DND-41 (cell line): ENCODE measurements at regions not wholly inside any gene's neighbourhood (a gene's known extent, or its start where the extent isn't known, plus 50 kb on each side); places are given as distances from the start of the nearest gene placed in this dataset.

Experiments used
- ATAC-seq: fragments of 200-7000 bp; cut with Tn5 transposase; 3 replicates; pipeline ENCODE4 v1.9.1; 2021; ENCODE audit warnings: low read depth; ENCODE audit not compliant: insufficient read depth
- DNase-seq: peaks from one replicate; pipeline ENCODE4 v3.0.0-alpha.2; 2020
- H2AFZ ChIP-seq: 2 replicates; pipeline ENCODE4 v1.6.0; 2012; ENCODE audit warnings: low read depth, low read length
- H3K27ac ChIP-seq: 2 replicates; pipeline ENCODE4 v1.5.1; 2012; ENCODE audit warnings: low read length, inconsistent platforms
- H3K27me3 ChIP-seq: fragments of 200-600 bp; sonication (generic); 2 replicates; pipeline ENCODE4 v1.6.0; 2012; ENCODE audit warnings: low read length, mild to moderate bottlenecking, inconsistent platforms; ENCODE audit not compliant: insufficient read depth, poor library complexity
- H3K36me3 ChIP-seq: 2 replicates; pipeline ENCODE4 v1.5.1; 2012; ENCODE audit warnings: low read length, inconsistent platforms; ENCODE audit not compliant: insufficient read depth
- H3K4me1 ChIP-seq: 2 replicates; pipeline ENCODE4 v1.5.1; 2012; ENCODE audit warnings: mild to moderate bottlenecking, low read length; ENCODE audit not compliant: insufficient read depth
- H3K4me2 ChIP-seq: 2 replicates; pipeline ENCODE4 v1.6.0; 2012; ENCODE audit warnings: mild to moderate bottlenecking, moderate library complexity, low read length, inconsistent platforms; ENCODE audit not compliant: insufficient read depth
- H3K4me3 ChIP-seq, 2 experiments: fragments of 200-600 bp in 1 of 2; shearing (Covaris generic) in 1 of 2; 2 replicates each; pipeline ENCODE4 v1.5.1; 2012 to 2016; ENCODE audit warnings: inconsistent platforms in 2 of 2, low read length in 2 of 2, mild to moderate bottlenecking in 2 of 2, low read depth in 1 of 2, moderate library complexity in 1 of 2
- H3K79me2 ChIP-seq: 2 replicates; pipeline ENCODE4 v1.6.0; 2012; ENCODE audit warnings: low read length, inconsistent platforms; ENCODE audit not compliant: insufficient read depth
- H3K9ac ChIP-seq: 2 replicates; pipeline ENCODE4 v1.6.0; 2012; ENCODE audit warnings: low read depth, mild to moderate bottlenecking, inconsistent platforms, low read length, moderate library complexity
- H3K9me3 ChIP-seq: 2 replicates; pipeline ENCODE4 v1.5.1; 2012; ENCODE audit warnings: low read length, moderate library complexity, mild to moderate bottlenecking, inconsistent platforms; ENCODE audit not compliant: insufficient read depth, severe bottlenecking
- H4K20me1 ChIP-seq: 2 replicates; pipeline ENCODE4 v1.6.0; 2012; ENCODE audit warnings: low read length; ENCODE audit not compliant: insufficient read depth
- EZH2 ChIP-seq: IDR thresholded peaks from 3 replicates; pipeline ENCODE4 v1.6.1; 2012; ENCODE audit warnings: borderline replicate concordance, low read depth, mild to moderate bottlenecking, moderate library complexity, low read length, inconsistent platforms; ENCODE audit not compliant: severe bottlenecking
- TF ChIP-seq, protein P1 (sequence below): IDR thresholded peaks from 2 replicates; pipeline ENCODE4 v1.5.1; 2012; ENCODE audit warnings: borderline replicate concordance, low read length, moderate library complexity, mild to moderate bottlenecking; ENCODE audit not compliant: poor library complexity, severe bottlenecking; ENCODE audit errors: extremely low read depth

DNA sequence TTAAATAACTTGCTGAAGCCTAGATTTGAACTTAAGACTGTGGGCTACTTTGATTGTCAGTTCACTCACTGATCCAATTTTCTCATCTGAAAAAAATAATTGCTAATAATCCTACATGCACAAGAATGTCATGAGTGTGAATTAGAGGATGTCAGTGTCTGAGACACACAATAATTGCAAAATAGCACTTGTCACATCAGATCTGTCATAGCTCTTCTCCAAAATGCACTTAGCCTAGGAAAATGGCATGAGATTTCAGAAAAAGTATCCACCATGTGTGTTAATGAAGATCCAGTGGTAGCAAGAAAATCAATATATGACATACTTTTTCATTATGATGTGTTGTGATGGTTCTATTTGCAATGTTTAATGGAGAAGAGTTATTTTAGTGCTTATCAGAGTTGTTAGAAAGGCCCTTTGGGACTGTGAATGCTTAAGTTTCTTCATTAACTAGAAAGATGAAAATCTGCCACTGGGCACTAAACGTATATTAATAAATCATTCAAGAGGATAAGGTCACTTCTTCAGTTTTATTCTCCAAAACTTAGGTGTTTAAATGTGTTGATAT is 786.2 kb downstream of the C6orf118 start:
- Histone ChIP-seq H3K9me3 (peaks cover 8% of the 10 kb centered on the region), H3K79me2 (no peaks in the 10 kb centered on the region), H3K27me3 (no peaks in the 10 kb centered on the region), H3K4me1 (no peaks in the 10 kb centered on the region), H3K36me3 (no peaks in the 10 kb centered on the region), H4K20me1 (no peaks in the 10 kb centered on the region), H3K27ac (no peak overlapping the region), H3K9ac (no peak overlapping the region), H3K4me2 (no peak overlapping the region), H3K4me3 (no peak overlapping the region), H2AFZ (no peak overlapping the region)
- no peak for DNase-seq
- no peak for ATAC-seq
- no peak for TF ChIP-seq EZH2
- TF ChIP-seq, protein P1, sequence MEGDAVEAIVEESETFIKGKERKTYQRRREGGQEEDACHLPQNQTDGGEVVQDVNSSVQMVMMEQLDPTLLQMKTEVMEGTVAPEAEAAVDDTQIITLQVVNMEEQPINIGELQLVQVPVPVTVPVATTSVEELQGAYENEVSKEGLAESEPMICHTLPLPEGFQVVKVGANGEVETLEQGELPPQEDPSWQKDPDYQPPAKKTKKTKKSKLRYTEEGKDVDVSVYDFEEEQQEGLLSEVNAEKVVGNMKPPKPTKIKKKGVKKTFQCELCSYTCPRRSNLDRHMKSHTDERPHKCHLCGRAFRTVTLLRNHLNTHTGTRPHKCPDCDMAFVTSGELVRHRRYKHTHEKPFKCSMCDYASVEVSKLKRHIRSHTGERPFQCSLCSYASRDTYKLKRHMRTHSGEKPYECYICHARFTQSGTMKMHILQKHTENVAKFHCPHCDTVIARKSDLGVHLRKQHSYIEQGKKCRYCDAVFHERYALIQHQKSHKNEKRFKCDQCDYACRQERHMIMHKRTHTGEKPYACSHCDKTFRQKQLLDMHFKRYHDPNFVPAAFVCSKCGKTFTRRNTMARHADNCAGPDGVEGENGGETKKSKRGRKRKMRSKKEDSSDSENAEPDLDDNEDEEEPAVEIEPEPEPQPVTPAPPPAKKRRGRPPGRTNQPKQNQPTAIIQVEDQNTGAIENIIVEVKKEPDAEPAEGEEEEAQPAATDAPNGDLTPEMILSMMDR, result no peak

DNA sequence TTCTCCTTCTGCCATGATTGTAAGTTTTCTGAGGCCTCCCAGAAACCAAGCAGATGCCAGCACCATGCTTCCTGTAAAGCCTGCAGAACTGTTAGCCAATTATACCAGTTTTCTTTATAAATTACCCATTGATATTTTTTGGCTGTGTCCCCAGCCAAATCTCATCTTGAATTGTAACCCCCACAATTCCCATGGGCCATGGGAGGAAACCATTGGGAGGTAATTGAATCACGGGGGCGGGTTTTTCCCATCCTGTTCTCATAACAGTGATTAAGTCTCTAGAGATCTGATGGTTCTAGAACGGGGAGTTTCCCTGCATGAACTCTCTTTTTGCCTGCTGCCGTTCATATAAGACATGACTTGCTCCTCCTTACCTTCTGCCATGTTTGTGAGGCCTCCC is 788.5 kb downstream of the C6orf118 start:
- ATAC-seq, result no peak

DNA sequence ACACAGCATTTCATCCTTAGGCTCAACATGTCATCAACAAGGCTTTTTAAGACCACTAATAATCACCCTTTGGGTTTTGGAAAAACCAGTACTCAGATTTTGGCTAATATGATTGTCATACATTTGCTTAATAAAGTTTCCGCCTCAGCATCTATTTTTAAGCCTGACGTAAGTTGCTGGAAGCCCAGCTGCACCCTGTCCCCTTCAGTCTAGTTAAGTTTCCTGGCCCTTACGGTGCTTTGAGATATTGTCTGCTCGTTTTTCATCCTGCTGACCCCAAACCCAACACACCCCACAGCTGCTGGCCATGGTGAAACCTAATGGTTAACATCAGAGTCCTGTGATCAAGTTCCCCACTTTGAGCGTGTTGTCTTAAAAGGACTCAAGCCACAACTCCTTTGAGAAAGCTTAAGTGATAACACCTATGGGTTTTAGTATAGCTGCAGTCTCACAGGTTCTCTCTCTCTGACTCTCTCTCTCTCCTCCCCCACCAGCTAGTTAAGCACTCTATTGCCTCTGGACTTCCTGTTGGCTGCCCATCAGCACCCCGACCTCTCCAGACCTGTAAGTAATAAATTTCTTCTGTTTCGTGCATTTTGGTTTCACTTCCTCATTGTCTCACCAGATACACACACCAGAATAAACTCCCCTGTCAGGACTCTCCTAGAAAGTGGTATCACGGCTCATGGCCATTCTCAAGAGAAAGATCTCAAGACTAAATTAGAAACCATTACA is 802.0 kb downstream of the C6orf118 start:
- no peaks in the 10 kb centered on the region for H3K4me1 ChIP-seq
- no peaks in the 10 kb centered on the region for H3K27me3 ChIP-seq
- no peaks in the 10 kb centered on the region for H4K20me1 ChIP-seq
- H3K36me3 ChIP-seq, result no peaks in the 10 kb centered on the region
- DNase-seq (no peak), ATAC-seq (no peak)
- no peak overlapping the region for H3K4me2 ChIP-seq
- no peaks in the 10 kb centered on the region for H3K79me2 ChIP-seq
- TF ChIP-seq EZH2, result no peak
- TF ChIP-seq, protein P1, result no peak
- H3K9me3 ChIP-seq, result no peaks in the 10 kb centered on the region
- H2AFZ ChIP-seq, result no peak overlapping the region
- H3K27ac ChIP-seq, result no peak overlapping the region
- H3K4me3 ChIP-seq, result no peak overlapping the region
- no peak overlapping the region for H3K9ac ChIP-seq

More for the DNA sequence above, 788.5 kb downstream of the C6orf118 start:
- H3K9me3 ChIP-seq, result peaks cover 2% of the 10 kb centered on the region
- H3K9ac ChIP-seq, result no peak overlapping the region
- no peak overlapping the region for H3K4me3 ChIP-seq
- no peak overlapping the region for H3K4me2 ChIP-seq
- H3K4me1 ChIP-seq, result no peaks in the 10 kb centered on the region
- H3K27me3 ChIP-seq, result no peaks in the 10 kb centered on the region
- no peak overlapping the region for H3K27ac ChIP-seq
- H3K79me2 ChIP-seq, result no peaks in the 10 kb centered on the region
- DNase-seq, result no peak
- no peaks in the 10 kb centered on the region for H4K20me1 ChIP-seq
- TF ChIP-seq, protein P1, result no peak
- TF ChIP-seq EZH2, result no peak
- no peak overlapping the region for H2AFZ ChIP-seq
- no peaks in the 10 kb centered on the region for H3K36me3 ChIP-seq
